COLO668 (cell line): ENCODE measurements at regions not wholly inside any gene's neighbourhood (a gene's known extent, or its start where the extent isn't known, plus 50 kb on each side); places are given as distances from the start of the nearest gene placed in this dataset.
"Not testable (repeated sequence)": the region's sequence is repeated elsewhere in the genome, so short reads cannot be mapped to it uniquely, and the experiment has no call there.

Experiments
- DNase-seq: peaks from one replicate; lab custom pipeline; 2025; ENCODE audit not compliant: unreplicated experiment; lab: John Stamatoyannopoulos, UW

GRCh38 chr11:71101606-71102005, 150.8 kb downstream of the SHANK2 start:
- no peak for DNase-seq

- DNase-seq, result no peak
Measured at GRCh38 chr11:71101046-71101445, 151.3 kb downstream of the SHANK2 start.

- no peak for DNase-seq
Measured at GRCh38 chr11:71098776-71099175, 153.6 kb downstream of the SHANK2 start.

GRCh38 chr11:71097506-71098240, 154.7 kb downstream of the SHANK2 start:
- no peak for DNase-seq

- DNase-seq, result no peak
Measured at GRCh38 chr11:71096751-71097388, 155.5 kb downstream of the SHANK2 start.

- DNase-seq, result no peak
Measured at GRCh38 chr11:71095294-71095850, 157.0 kb downstream of the SHANK2 start.

- DNase-seq, result no peak
Measured at GRCh38 chr11:71094296-71095077, 157.9 kb downstream of the SHANK2 start.

GRCh38 chr11:71093783-71094182, 158.6 kb downstream of the SHANK2 start:
- no peak for DNase-seq

- no peak for DNase-seq
Measured at GRCh38 chr11:71091506-71092265, 160.7 kb downstream of the SHANK2 start.

- DNase-seq, result no peak
Measured at GRCh38 chr11:71089571-71089970, 162.8 kb downstream of the SHANK2 start.

GRCh38 chr11:71088314-71089215, 163.8 kb downstream of the SHANK2 start:
- DNase-seq, result not testable (repeated sequence)

GRCh38 chr11:71086687-71087258, 165.6 kb downstream of the SHANK2 start:
- peak; percentile 20 for DNase-seq

GRCh38 chr11:71084306-71085012, 167.9 kb downstream of the SHANK2 start:
- no peak for DNase-seq

- DNase-seq, result no peak
Measured at GRCh38 chr11:71083105-71083504, 169.3 kb downstream of the SHANK2 start.

GRCh38 chr11:71082454-71082853, 169.9 kb downstream of the SHANK2 start:
- DNase-seq, result no peak

GRCh38 chr11:71081704-71082230, 170.6 kb downstream of the SHANK2 start:
- no peak for DNase-seq

- DNase-seq, result peak; percentile 33
Measured at GRCh38 chr11:71080239-71081097, 171.9 kb downstream of the SHANK2 start.

GRCh38 chr11:71079795-71080194, 172.6 kb downstream of the SHANK2 start:
- DNase-seq, result no peak
